SU-DHL-6 (cell line): ENCODE measurements at regions not wholly inside any gene's neighbourhood (a gene's known extent, or its start where the extent isn't known, plus 50 kb on each side); places are given as distances from the start of the nearest gene placed in this dataset.

Experiments used
- H2AFZ ChIP-seq: fragments of 200-600 bp; sonication (generic); 2 replicates; pipeline ENCODE4 v1.6.1; 2014; ENCODE audit warnings: low read depth, mild to moderate bottlenecking, moderate library complexity, mixed read lengths, antibody characterized with exemption, low read length; ENCODE audit not compliant: severe bottlenecking
- H3F3A ChIP-seq: fragments of 200-600 bp; shearing (Covaris generic); 2 replicates; pipeline ENCODE4 v1.6.0; 2016; ENCODE audit warnings: antibody characterized with exemption, mild to moderate bottlenecking; ENCODE audit not compliant: insufficient read depth
- H3K27ac ChIP-seq: fragments of 200-600 bp; sonication (generic); 2 replicates; pipeline ENCODE4 v1.5.1; 2016; ENCODE audit warnings: low read depth, mild to moderate bottlenecking, low read length, moderate library complexity, mixed read lengths
- H3K27me3 ChIP-seq: fragments of 200-600 bp; sonication (generic), shearing (Covaris generic); 2 replicates; pipeline ENCODE4 v1.6.0; 2014; ENCODE audit warnings: mild to moderate bottlenecking, low read length
- H3K36me3 ChIP-seq: fragments of 200-600 bp; sonication (generic); 2 replicates; pipeline ENCODE4 v1.6.1; 2014; ENCODE audit warnings: mild to moderate bottlenecking, low read length, mixed read lengths
- H3K4me2 ChIP-seq: fragments of 300-600, 200-600 bp; shearing (Covaris generic), sonication (generic); 2 replicates; pipeline ENCODE4 v1.6.0; 2014; ENCODE audit warnings: low read length, low read depth, mild to moderate bottlenecking; ENCODE audit not compliant: poor library complexity, severe bottlenecking
- H3K4me3 ChIP-seq: fragments of 200-600 bp; sonication (generic); 2 replicates; pipeline ENCODE4 v1.5.1; 2014; ENCODE audit warnings: antibody characterized with exemption, low read length, mild to moderate bottlenecking, mixed read lengths; ENCODE audit not compliant: insufficient read depth, poor library complexity, severe bottlenecking
- H3K79me2 ChIP-seq: fragments of 200-600 bp; sonication (generic); 2 replicates; pipeline ENCODE4 v1.6.1; 2014; ENCODE audit warnings: mild to moderate bottlenecking, low read length, moderate library complexity; ENCODE audit not compliant: insufficient read depth
- H3K9ac ChIP-seq: fragments of 200-600 bp; sonication (generic); 2 replicates; pipeline ENCODE4 v1.7.0; 2014; ENCODE audit warnings: mild to moderate bottlenecking, low read length
- H3K9me2 ChIP-seq: fragments of 200-600 bp; sonication (generic); replicated peaks from 2 replicates; pipeline ENCODE4 v1.6.1; 2014; ENCODE audit warnings: low read length; ENCODE audit not compliant: insufficient read depth
- H3K9me3 ChIP-seq: fragments of 200-600 bp; sonication (generic); 2 replicates; pipeline ENCODE4 v1.6.1; 2014; ENCODE audit warnings: low read length, mixed read lengths; ENCODE audit not compliant: insufficient read depth
- H4K20me1 ChIP-seq: fragments of 200-600 bp; sonication (generic); 2 replicates; pipeline ENCODE4 v1.6.1; 2014; ENCODE audit warnings: low read depth, mild to moderate bottlenecking, antibody characterized with exemption, low read length, moderate library complexity, mixed read lengths
- EZH2phosphoT487 ChIP-seq: fragments of 200-600 bp; sonication (generic), shearing (Covaris generic); conservative IDR thresholded peaks from 2 replicates; pipeline ENCODE4 v1.6.1; 2018; ENCODE audit warnings: mild to moderate bottlenecking, antibody characterized with exemption, low read length, moderate library complexity, mixed read lengths
- TF ChIP-seq, protein P1 (sequence below): fragments of 200-600 bp; sonication (generic); IDR thresholded peaks from one replicate; pipeline ENCODE4 v1.5.1; 2017; ENCODE audit warnings: antibody characterized with exemption, mild to moderate bottlenecking, low read length, moderate library complexity; ENCODE audit not compliant: insufficient read depth, poor library complexity, severe bottlenecking

- Histone ChIP-seq H3K9ac (no peak overlapping the region), H3K27me3 (no peaks in the 10 kb centered on the region), H4K20me1 (no peaks in the 10 kb centered on the region), H3K9me3 (no peaks in the 10 kb centered on the region), H3K36me3 (no peaks in the 10 kb centered on the region), H2AFZ (no peak overlapping the region), H3F3A (no peaks in the 10 kb centered on the region), H3K27ac (no peak overlapping the region), H3K4me3 (no peak overlapping the region), H3K9me2 (no peaks in the 10 kb centered on the region), H3K4me2 (no peak overlapping the region), H3K79me2 (no peaks in the 10 kb centered on the region)
- no peak for TF ChIP-seq EZH2phosphoT487
- TF ChIP-seq, protein P1, sequence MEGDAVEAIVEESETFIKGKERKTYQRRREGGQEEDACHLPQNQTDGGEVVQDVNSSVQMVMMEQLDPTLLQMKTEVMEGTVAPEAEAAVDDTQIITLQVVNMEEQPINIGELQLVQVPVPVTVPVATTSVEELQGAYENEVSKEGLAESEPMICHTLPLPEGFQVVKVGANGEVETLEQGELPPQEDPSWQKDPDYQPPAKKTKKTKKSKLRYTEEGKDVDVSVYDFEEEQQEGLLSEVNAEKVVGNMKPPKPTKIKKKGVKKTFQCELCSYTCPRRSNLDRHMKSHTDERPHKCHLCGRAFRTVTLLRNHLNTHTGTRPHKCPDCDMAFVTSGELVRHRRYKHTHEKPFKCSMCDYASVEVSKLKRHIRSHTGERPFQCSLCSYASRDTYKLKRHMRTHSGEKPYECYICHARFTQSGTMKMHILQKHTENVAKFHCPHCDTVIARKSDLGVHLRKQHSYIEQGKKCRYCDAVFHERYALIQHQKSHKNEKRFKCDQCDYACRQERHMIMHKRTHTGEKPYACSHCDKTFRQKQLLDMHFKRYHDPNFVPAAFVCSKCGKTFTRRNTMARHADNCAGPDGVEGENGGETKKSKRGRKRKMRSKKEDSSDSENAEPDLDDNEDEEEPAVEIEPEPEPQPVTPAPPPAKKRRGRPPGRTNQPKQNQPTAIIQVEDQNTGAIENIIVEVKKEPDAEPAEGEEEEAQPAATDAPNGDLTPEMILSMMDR: no peak
These were observed 466.0 kb downstream of the PTH2R start for GRCh38 chr2:208872591-208872990.

DNA sequence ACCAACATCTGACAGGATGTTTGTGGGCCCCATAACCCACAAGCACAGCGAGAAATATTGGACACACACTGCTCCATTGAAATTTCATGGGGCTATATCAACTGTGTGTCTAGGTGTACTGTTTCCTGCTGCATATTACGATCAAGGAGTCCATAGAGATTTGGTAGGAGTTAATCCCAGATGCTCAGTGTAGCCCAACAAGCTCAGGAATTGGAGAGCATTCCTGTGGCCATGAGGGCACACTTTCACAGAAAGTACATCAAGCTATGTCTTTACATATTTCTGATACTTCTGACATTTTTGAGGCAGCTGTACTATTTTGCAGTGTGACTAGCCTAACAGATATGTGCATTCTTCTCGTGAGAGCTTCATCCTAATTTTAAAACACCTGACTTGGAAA lies 473.1 kb downstream of the PTH2R start:
- Histone ChIP-seq H3K9me2 (no peaks in the 10 kb centered on the region), H3K4me2 (no peak overlapping the region), H3K36me3 (no peaks in the 10 kb centered on the region), H4K20me1 (no peaks in the 10 kb centered on the region), H3K27ac (no peak overlapping the region), H2AFZ (no peak overlapping the region), H3K27me3 (no peaks in the 10 kb centered on the region), H3K9me3 (no peaks in the 10 kb centered on the region), H3K79me2 (no peaks in the 10 kb centered on the region), H3F3A (no peaks in the 10 kb centered on the region), H3K4me3 (no peak overlapping the region), H3K9ac (no peak overlapping the region)
- TF ChIP-seq, protein P1: no peak
- TF ChIP-seq EZH2phosphoT487: no peak

DNA sequence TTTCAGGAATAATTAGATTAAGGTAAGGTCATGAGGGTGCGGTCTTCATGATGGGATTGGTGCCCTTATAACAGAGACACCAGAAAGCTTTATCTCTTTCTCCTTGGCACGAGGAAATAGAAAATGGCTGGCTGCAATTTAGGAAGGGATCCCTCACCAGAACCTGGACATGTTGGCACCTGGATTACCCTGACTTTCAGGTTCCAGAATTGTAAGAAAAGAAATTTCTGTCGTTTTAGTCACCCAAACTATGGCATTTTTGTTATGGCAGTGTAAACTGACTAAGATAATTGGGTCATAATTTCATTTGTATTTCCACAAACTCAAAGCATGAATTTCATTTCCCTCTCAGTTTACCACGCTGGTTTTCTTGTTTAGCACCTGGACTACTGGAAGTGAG lies 473.6 kb downstream of the PTH2R start:
- Histone ChIP-seq H3F3A (no peaks in the 10 kb centered on the region), H3K4me3 (no peak overlapping the region), H3K9me3 (no peaks in the 10 kb centered on the region), H3K27me3 (no peaks in the 10 kb centered on the region), H4K20me1 (no peaks in the 10 kb centered on the region), H3K36me3 (no peaks in the 10 kb centered on the region), H3K27ac (no peak overlapping the region), H3K79me2 (no peaks in the 10 kb centered on the region), H3K9me2 (no peaks in the 10 kb centered on the region), H3K4me2 (no peak overlapping the region), H3K9ac (no peak overlapping the region), H2AFZ (no peak overlapping the region)
- no peak for TF ChIP-seq EZH2phosphoT487
- TF ChIP-seq, protein P1: no peak
